Activated CD4-positive, alpha-beta T cell treated with anti-CD3 and anti-CD28 coated beads, Interleukin-2, amount 50 U/mL, for 16 hours (primary cell): ENCODE measurements at regions not wholly inside any gene's neighbourhood (a gene's known extent, or its start where the extent isn't known, plus 50 kb on each side); places are given as distances from the start of the nearest gene placed in this dataset.

Experiments
- DNase-seq: peaks from one replicate; pipeline ENCODE4 v3.0.0-alpha.2; 2020

- no peak for DNase-seq
Observed at GRCh38 chr11:116171271-116172140, 601.3 kb downstream of the BUD13 start.

- DNase-seq, result no peak
Observed at GRCh38 chr11:116170526-116171120, 602.2 kb downstream of the BUD13 start.

DNA sequence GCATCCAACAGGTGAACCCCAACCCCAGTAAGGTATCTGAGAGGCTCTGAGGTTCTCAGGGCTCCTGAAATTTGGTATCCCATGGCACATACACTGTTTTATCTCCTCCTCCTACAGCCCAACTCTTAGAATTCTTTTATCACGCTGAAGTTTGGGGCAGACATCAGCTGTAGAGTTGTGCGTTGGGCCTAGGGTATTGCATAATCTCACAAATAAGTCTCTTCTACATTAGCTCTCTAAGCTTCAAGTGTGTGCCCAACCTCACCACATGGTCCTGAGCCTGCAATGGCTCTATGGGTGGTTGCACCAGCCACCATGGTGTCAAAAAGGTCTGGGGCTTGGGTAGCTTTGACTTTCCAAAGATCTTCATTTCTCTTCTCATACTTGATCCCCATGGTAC is 603.0 kb downstream of the BUD13 start:
- no peak for DNase-seq

- DNase-seq, result no peak
Observed at GRCh38 chr11:116168459-116168787, 604.4 kb downstream of the BUD13 start.

DNA sequence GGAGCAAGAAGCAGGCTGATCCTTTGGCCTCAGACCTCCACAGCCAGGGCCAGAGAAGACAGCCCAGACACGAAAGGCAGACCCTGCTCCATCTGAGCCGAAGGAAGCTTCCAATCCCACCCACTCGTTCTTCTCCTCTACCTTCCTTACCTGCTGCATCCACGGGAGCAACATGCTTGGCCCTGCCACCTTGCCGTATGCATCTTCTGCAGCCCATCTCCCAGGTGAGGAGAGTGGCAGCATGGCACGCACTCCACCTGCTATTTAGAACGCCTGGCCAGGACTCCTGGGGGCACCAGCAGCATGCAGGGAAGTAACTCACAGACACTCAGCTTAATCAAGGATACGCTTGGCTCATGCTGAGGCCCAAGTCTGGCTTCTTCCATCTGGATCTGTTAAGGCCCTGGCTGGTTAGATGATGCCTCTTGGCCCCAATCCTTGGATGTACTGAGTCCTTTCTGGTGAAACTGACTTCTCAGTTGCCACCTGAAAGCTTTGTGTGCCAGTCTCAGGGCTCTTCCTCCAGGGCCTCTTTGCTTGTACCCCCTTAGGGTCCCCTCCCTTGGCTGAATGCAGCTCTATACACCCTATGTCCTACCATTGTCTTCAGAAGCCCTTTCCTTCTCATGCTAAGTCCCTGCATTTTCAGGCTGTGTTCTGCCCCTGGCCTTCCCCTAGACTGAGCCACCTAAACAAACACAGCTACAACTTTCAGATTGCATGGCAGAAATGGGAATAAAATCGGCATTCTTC is 604.9 kb downstream of the BUD13 start:
- no peak for DNase-seq

DNA sequence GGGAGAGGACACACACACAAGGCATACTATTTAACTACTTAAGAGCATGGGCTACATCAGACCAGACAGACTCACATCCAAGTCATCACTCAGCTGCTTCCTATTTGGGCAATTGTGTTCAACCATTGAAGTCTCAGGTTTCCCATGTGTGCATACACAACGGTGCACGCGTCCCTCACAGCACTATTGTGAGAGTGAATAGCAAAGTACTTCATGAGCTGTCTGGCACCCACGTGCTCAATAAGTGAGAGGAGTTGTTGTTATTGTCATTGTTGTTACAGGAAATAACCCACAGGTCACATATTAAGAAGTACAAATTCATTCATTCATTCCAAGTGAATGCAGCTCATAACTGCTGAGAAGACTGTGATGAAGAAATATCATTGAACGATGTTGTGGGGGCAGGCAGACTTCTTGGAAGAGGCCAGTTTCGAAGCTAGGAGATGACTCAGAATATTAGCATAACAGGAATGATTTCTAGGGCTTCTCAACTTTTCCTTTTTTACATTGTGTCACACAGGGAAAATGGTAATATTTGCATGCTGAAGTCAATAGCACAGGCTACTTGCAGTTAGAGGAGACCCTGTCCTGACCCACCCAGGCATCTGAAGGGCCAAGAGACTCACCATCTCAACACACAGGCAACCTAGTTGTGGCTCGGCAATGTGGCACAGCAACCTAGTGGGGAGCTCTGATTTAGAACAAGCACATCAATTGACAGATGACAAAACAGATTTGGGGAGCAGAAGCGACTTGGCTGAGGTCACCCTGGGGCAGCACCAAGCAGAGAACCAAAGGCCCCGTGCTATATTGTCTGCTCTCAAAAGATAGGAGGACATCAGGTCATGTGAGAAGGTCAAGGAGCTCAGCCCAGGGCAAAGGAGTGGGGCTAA is 606.0 kb downstream of the BUD13 start:
- no peak for DNase-seq

GRCh38 chr11:116164843-116165242 is 607.9 kb downstream of the BUD13 start:
- no peak for DNase-seq

DNA sequence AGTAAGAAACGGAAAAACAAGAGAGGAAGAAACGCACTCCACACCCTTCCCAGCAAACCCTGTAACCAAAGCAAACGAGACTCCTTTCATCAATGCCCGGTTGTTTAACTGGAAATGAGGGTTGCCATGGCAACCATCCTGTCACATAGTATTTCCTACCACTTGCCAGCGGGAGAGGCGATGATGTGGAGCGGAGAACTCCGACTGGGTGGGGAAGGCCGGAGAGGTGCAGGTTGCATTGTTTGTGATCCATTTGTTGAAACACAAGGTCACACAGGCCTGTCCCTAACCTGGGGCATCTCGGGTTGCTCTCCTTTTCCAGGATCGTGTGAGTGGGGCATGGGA is 609.9 kb downstream of the BUD13 start:
- no peak for DNase-seq

DNA sequence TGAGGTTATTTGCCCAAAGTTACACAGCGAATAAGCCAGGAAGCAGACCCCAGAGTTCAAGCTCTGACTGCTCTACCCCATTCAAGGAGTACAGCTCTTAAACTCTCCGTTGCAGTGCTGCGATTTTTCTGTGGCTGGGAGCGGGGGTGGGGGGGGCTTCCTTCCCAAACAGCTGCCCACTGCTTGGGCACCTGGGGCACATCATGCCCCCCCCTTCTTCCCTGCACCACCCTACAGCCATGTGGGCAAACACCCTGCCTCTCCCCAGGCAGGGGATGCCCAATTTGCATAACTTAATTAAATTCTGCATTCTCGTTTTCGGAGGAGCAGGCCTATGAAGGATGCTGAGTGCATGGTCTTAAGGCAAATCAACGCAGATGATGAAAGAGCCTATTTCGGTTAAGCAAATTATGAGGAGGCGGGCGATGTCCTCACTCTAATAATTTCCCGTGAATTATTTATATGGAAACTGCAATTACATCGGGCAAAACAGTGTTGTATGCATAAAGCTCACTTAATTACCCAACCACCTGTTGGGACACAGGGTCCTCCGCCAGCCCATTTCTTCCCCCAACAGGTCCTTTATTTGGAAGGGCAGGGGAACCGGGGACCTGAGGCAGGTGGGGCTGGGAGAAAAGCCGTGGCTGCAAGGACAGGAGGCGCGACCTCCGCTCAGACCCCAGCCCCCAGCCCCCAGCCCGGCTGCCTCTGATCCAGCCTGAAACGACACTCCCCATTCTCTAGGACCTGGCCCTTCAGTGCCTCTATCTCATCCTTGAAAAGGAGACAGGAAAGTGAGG is 610.5 kb downstream of the BUD13 start:
- DNase-seq, result no peak

GRCh38 chr11:116148645-116149044 is 624.1 kb downstream of the BUD13 start:
- DNase-seq, result no peak

DNA sequence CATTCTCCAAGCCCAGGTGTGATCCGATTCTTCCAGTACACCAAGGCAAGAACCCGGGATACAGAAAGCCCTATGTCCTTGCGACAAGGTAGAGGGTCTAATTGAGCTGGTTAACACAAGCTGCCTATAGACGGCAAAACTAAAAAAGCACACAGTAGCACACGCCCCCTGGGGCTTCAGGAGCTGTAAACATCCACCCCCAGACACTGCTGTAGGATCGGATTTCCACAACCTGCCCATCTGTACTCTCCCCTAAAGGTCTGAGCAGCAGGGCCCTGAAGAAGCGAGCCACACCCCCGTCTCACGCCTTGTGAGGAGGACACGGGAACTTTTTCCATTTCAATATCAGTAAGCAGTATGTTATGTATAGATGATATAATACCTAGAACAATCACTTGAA is 624.7 kb downstream of the BUD13 start:
- DNase-seq, result no peak

DNA sequence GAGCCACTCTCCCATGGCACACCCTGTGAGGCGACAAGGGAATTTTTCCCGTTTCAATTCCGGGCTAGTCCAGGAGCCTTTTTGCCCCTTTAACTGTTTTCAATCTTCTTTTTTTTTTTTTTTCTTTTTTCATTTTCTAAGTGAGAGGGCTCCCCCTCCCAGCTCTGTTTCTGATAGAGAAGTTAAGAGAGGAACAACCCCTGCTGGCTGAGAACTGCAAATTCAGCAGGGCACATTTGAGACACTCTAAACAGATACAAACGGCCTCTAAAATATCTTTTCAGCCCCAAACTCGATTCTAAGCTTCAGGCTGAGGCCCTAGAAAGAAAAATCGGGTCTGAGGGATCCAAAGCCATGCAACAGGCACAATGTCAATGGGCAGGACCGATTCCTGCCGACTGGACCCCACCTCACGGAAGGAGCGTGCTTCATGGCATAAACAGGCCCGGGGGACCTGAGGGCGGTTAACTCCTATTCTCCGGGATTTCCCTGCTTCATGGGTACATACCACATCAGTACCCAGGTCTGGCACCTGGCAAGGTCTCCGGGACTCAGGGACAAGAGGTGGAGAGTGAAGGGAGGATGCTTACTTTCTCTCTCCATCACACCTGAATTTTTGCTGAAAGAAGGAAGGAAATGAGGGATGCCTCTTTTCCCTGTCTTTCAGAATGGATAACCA is 627.5 kb downstream of the BUD13 start:
- DNase-seq, result no peak

- DNase-seq, result no peak
Observed at GRCh38 chr11:116144387-116144958, 628.3 kb downstream of the BUD13 start.

DNA sequence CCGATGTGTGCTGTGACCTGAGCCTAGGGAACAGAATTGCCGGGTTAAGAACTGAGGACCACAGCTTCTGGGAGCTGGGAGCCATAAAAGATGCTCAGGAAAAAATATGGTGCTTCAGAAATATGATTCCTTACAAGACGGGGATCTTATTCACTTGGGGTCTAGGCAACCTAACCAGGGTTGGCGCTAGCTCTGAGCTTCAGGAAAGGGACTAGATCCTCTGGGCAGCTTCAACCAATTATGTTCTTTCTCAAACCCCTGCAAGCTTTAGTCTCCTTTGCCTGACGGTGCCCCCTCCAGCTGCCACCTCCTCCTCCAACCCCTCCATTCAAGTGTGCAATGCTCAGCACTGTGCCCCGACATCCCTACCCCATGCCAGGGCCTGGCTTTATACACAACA is 634.1 kb upstream of the CADM1 start:
- DNase-seq, result no peak

DNA sequence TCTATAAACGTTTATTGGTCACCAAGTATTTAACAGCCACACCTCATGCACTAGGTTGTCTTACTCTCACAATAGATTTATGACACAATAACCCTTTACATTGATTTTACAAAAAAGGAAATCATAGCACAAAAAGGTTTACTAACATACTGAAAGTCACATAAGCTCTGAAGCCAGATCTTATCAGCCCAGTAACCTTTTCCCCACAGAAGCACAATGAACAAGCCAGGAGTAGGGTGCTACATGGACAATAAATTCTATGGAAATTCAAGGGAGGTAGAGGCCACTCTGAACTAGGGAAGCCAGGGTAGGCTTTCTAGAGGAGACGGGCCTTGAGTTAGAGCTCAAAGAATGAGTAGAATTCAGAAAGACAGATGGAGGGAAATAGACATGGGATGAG is 633.5 kb upstream of the CADM1 start:
- DNase-seq, result no peak

- no peak for DNase-seq
Observed at GRCh38 chr11:116136987-116137674, 632.9 kb upstream of the CADM1 start.

DNA sequence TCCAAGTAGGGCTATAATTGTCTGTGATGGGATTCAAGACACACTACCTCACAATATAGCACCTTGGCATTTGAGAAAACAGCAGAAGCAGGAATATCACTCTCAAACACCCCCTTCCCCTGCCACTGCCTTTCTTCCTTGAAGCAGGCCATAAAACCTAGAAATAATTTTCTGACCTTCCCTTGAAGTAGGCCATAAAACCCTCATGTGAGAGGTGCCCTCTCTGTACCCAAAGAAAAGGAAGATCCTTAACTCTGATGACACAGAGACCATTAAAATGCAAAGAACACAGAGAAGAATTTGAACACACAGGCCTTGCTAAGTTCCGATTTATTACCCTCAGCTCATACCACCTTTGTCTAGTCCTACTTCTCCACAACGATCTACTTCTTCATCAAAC is 631.7 kb upstream of the CADM1 start:
- no peak for DNase-seq

DNA sequence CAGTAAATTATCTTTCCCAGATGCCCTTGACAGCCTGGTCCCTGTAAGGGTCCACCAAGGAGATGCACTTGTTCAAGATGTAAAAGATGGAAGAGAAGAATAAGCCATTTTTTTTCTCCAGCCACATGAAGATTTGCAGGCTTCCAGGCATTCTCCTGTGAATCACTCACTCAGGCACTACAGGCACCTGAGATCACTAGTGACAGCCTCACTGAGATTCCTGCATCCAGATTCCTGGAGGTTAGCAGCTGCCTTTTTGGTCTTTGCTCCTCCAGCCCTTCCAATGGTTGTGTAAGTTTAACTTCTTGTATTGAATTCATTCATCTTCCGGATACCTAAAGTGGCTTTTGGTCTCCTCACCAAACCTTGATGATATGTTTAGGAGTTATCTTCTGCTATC is 630.2 kb upstream of the CADM1 start:
- DNase-seq, result no peak

- no peak for DNase-seq
Observed at GRCh38 chr11:116132273-116132978, 628.2 kb upstream of the CADM1 start.

DNA sequence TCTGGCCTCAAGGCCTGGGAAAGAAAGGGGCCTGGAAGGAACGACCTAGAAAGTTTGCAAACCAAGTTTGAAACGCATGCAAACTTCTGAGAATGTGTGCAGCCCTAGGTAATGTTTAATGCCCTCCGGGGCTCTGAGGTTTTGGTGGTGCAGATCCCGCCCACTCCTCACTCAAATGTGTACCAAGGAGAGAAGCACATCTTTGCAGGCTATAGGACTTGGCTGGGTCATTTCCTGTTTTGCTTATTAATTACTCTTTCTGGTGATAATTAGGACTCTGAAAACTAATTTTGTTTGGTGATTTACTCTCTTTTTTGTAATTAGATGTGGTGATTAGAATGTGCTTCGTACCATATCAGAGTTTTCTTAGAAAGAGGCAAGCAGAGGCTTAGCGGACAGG is 625.9 kb upstream of the CADM1 start:
- DNase-seq, result no peak
